Right lobe of liver (tissue), 4 donors: ENCODE measurements at regions not wholly inside any gene's neighbourhood (a gene's known extent, or its start where the extent isn't known, plus 50 kb on each side); places are given as distances from the start of the nearest gene placed in this dataset.
"Not testable (repeated sequence)": the region's sequence is repeated elsewhere in the genome, so short reads cannot be mapped to it uniquely, and the experiment has no call there.

ENCODE experiments used
- POLR2A ChIP-seq: fragments of 450-650 bp; IDR thresholded peaks from one replicate; pipeline ENCODE4 v1.6.1; 2017; ENCODE audit warnings: antibody characterized with exemption, mild to moderate bottlenecking
- TF ChIP-seq, protein P1 (sequence below), 4 donors: fragments of 200-600 bp in 3 of 4; fragments of 450-650 bp in 1 of 4; IDR thresholded peaks; one replicate each; pipeline versions ENCODE4 v1.5.1 to v1.8.0; 2016 to 2022; ENCODE audit warnings: antibody characterized with exemption in 4 of 4, mild to moderate bottlenecking in 2 of 4
- donor health status: DM: no; HTN: no; CAD: no.
- donor health status: DM: no; HTN: no; CAD: no.
- donor health status: DM: no; HTN: yes; CAD: no.

DNA sequence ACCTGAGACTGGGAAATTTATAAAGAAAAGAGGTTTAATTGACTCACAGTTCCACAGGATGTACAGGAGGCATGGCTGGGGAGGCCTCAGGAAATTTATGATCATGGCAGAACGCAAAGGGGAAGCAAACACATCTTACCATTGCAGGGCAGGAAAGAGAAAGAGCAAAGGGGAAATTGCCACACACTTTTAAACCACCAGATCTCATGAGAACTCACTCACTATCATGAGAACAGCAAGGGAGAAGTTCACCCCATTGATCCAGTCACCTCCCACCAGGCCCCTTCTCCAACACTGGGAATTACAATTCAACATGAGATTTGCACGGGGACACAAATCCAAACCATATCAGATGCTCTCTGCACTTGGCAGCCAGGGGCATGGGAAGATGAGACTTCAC, 592.8 kb downstream of the MATN1 start:
- not testable (repeated sequence) for TF ChIP-seq POLR2A
- TF ChIP-seq, protein P1, sequence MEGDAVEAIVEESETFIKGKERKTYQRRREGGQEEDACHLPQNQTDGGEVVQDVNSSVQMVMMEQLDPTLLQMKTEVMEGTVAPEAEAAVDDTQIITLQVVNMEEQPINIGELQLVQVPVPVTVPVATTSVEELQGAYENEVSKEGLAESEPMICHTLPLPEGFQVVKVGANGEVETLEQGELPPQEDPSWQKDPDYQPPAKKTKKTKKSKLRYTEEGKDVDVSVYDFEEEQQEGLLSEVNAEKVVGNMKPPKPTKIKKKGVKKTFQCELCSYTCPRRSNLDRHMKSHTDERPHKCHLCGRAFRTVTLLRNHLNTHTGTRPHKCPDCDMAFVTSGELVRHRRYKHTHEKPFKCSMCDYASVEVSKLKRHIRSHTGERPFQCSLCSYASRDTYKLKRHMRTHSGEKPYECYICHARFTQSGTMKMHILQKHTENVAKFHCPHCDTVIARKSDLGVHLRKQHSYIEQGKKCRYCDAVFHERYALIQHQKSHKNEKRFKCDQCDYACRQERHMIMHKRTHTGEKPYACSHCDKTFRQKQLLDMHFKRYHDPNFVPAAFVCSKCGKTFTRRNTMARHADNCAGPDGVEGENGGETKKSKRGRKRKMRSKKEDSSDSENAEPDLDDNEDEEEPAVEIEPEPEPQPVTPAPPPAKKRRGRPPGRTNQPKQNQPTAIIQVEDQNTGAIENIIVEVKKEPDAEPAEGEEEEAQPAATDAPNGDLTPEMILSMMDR (IDR thresholded peaks at IDR 0.05), result not testable (repeated sequence)
